ENCODE measurements at regions not wholly inside any gene's neighbourhood (a gene's known extent, or its start where the extent isn't known, plus 50 kb on each side); places are given as distances from the start of the nearest gene placed in this dataset.

DNA sequence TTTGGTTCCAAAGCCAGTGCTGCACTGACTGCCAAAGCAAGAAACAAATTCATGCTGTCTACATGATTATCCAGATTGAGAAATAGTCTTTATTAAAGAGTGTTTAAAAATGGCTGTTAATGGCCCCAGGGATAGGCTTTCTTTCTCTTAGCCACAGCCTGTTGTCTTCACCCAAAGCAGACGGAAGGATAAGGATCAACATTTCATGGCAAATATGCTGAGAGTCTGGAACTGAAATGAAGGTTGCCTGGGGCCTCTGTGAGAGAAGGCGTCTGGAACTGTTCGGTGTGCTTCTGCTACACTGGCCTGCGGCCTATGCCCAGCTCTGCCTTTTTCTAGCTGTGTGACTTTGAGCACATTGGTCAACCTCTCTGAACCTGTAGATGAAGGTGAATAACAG lies 373.0 kb upstream of the ZFP64 start:
- no peak for FAIRE-seq
- ChIA-PET POLR2A (no interaction called here), CTCF (no interaction called here), SMC1A (ENCODE audit: uncharacterized antibody, unreplicated experiment) (no interaction called here), RAD21 (ENCODE audit: unreplicated experiment) (no interaction called here)
- 46% methylated on average over 4 of the region's 4 CpGs for WGBS (ENCODE audit: insufficient coverage, insufficient replicate concordance, low lambda C conversion rate, missing lambda C conversion rate)
- no peak overlapping the region for H2AFZ ChIP-seq (ENCODE audit: control insufficient read depth, low read depth, low read length)
- H3K9me3 ChIP-seq (replicated peaks; ENCODE audit: control insufficient read depth, insufficient read depth, low read length): no peaks in the 10 kb centered on the region
- no TSS peak for BruUV-seq (replicated peaks)
- in situ Hi-C loops (cut with MboI): no loop called here
- no peak overlapping the region for H3K4me3 ChIP-seq
- H3K27ac ChIP-seq (ENCODE audit: control insufficient read depth, insufficient read depth): no peak overlapping the region
- H3K27me3 ChIP-seq (replicated peaks in 1 of 2; ENCODE audit: control insufficient read depth in 2 of 2, insufficient read depth in 2 of 2, low read length in 1 of 2): no peaks in the 10 kb centered on the region
- DNase-seq (ENCODE audit: low read depth, low spot score): no peak
- intact Hi-C loops (cut with micrococcal nuclease; ENCODE audit: unreplicated experiment): no loop called here
- ATAC-seq: no peak
- H3K4me1 ChIP-seq (ENCODE audit: control insufficient read depth, insufficient read depth, low read length): no peaks in the 10 kb centered on the region
- H4K20me1 ChIP-seq (ENCODE audit: control insufficient read depth, insufficient read depth): no peaks in the 10 kb centered on the region
- no peaks in the 10 kb centered on the region for H3K36me3 ChIP-seq (ENCODE audit: control insufficient read depth in 2 of 2, insufficient read depth in 2 of 2, low read length in 1 of 2)
- no peak overlapping the region for H3K4me2 ChIP-seq (ENCODE audit: control insufficient read depth, insufficient read depth)
- H3K9ac ChIP-seq (ENCODE audit: control insufficient read depth, insufficient read depth, low read length): no peak overlapping the region
- H3K79me2 ChIP-seq (ENCODE audit: control insufficient read depth, insufficient read depth, low read length): no peaks in the 10 kb centered on the region
- TF ChIP-seq, protein P1, sequence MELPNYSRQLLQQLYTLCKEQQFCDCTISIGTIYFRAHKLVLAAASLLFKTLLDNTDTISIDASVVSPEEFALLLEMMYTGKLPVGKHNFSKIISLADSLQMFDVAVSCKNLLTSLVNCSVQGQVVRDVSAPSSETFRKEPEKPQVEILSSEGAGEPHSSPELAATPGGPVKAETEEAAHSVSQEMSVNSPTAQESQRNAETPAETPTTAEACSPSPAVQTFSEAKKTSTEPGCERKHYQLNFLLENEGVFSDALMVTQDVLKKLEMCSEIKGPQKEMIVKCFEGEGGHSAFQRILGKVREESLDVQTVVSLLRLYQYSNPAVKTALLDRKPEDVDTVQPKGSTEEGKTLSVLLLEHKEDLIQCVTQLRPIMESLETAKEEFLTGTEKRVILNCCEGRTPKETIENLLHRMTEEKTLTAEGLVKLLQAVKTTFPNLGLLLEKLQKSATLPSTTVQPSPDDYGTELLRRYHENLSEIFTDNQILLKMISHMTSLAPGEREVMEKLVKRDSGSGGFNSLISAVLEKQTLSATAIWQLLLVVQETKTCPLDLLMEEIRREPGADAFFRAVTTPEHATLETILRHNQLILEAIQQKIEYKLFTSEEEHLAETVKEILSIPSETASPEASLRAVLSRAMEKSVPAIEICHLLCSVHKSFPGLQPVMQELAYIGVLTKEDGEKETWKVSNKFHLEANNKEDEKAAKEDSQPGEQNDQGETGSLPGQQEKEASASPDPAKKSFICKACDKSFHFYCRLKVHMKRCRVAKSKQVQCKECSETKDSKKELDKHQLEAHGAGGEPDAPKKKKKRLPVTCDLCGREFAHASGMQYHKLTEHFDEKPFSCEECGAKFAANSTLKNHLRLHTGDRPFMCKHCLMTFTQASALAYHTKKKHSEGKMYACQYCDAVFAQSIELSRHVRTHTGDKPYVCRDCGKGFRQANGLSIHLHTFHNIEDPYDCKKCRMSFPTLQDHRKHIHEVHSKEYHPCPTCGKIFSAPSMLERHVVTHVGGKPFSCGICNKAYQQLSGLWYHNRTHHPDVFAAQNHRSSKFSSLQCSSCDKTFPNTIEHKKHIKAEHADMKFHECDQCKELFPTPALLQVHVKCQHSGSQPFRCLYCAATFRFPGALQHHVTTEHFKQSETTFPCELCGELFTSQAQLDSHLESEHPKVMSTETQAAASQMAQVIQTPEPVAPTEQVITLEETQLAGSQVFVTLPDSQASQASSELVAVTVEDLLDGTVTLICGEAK (IDR thresholded peaks at IDR 0.05; ENCODE audit: borderline replicate concordance): no peak
- TF ChIP-seq CBX3 (IDR thresholded peaks at IDR 0.05; ENCODE audit: borderline replicate concordance, low read depth) (no peak), SREBF2 (IDR thresholded peaks at IDR 0.05; ENCODE audit: low read length) (no peak), SRF (IDR thresholded peaks at IDR 0.05; ENCODE audit: low read depth in 2 of 2, low read length in 2 of 2) (no peak), ZSCAN29 (IDR thresholded peaks at IDR 0.05) (no peak), CBFB (IDR thresholded peaks at IDR 0.05; ENCODE audit: low read depth) (no peak), BHLHE40 (IDR thresholded peaks at IDR 0.05; ENCODE audit: borderline replicate concordance in 1 of 2, low read depth in 2 of 2, low read length in 1 of 2) (no peak)
- TF ChIP-seq, protein P2, sequence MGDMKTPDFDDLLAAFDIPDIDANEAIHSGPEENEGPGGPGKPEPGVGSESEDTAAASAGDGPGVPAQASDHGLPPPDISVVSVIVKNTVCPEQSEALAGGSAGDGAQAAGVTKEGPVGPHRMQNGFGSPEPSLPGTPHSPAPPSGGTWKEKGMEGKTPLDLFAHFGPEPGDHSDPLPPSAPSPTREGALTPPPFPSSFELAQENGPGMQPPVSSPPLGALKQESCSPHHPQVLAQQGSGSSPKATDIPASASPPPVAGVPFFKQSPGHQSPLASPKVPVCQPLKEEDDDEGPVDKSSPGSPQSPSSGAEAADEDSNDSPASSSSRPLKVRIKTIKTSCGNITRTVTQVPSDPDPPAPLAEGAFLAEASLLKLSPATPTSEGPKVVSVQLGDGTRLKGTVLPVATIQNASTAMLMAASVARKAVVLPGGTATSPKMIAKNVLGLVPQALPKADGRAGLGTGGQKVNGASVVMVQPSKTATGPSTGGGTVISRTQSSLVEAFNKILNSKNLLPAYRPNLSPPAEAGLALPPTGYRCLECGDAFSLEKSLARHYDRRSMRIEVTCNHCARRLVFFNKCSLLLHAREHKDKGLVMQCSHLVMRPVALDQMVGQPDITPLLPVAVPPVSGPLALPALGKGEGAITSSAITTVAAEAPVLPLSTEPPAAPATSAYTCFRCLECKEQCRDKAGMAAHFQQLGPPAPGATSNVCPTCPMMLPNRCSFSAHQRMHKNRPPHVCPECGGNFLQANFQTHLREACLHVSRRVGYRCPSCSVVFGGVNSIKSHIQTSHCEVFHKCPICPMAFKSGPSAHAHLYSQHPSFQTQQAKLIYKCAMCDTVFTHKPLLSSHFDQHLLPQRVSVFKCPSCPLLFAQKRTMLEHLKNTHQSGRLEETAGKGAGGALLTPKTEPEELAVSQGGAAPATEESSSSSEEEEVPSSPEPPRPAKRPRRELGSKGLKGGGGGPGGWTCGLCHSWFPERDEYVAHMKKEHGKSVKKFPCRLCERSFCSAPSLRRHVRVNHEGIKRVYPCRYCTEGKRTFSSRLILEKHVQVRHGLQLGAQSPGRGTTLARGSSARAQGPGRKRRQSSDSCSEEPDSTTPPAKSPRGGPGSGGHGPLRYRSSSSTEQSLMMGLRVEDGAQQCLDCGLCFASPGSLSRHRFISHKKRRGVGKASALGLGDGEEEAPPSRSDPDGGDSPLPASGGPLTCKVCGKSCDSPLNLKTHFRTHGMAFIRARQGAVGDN (IDR thresholded peaks at IDR 0.05): no peak
- TF ChIP-seq, protein P3, sequence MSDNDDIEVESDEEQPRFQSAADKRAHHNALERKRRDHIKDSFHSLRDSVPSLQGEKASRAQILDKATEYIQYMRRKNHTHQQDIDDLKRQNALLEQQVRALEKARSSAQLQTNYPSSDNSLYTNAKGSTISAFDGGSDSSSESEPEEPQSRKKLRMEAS (IDR thresholded peaks at IDR 0.05; ENCODE audit: low read depth, low read length): no peak
- TF ChIP-seq, protein P4, sequence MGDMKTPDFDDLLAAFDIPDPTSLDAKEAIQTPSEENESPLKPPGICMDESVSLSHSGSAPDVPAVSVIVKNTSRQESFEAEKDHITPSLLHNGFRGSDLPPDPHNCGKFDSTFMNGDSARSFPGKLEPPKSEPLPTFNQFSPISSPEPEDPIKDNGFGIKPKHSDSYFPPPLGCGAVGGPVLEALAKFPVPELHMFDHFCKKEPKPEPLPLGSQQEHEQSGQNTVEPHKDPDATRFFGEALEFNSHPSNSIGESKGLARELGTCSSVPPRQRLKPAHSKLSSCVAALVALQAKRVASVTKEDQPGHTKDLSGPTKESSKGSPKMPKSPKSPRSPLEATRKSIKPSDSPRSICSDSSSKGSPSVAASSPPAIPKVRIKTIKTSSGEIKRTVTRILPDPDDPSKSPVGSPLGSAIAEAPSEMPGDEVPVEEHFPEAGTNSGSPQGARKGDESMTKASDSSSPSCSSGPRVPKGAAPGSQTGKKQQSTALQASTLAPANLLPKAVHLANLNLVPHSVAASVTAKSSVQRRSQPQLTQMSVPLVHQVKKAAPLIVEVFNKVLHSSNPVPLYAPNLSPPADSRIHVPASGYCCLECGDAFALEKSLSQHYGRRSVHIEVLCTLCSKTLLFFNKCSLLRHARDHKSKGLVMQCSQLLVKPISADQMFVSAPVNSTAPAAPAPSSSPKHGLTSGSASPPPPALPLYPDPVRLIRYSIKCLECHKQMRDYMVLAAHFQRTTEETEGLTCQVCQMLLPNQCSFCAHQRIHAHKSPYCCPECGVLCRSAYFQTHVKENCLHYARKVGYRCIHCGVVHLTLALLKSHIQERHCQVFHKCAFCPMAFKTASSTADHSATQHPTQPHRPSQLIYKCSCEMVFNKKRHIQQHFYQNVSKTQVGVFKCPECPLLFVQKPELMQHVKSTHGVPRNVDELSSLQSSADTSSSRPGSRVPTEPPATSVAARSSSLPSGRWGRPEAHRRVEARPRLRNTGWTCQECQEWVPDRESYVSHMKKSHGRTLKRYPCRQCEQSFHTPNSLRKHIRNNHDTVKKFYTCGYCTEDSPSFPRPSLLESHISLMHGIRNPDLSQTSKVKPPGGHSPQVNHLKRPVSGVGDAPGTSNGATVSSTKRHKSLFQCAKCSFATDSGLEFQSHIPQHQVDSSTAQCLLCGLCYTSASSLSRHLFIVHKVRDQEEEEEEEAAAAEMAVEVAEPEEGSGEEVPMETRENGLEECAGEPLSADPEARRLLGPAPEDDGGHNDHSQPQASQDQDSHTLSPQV (IDR thresholded peaks at IDR 0.05): no peak

All from GM12878 (cell line).